SK-N-SH treated with all-trans-retinoic acid at 6 μM for 48 hours (cell line): ENCODE measurements at regions not wholly inside any gene's neighbourhood (a gene's known extent, or its start where the extent isn't known, plus 50 kb on each side); places are given as distances from the start of the nearest gene placed in this dataset.

Experiments used
- ATAC-seq: fragments of 200-7000 bp; cut with Tn5 transposase; 3 replicates; pipeline ENCODE4 v1.9.1; 2020; ENCODE audit warnings: mild to moderate bottlenecking, moderate library complexity
- BACH2 ChIP-seq: fragments of 250-450 bp; sonication (Bioruptor Pico); IDR thresholded peaks from 2 replicates; pipeline ENCODE4 v1.9.0; 2021; ENCODE audit warnings: mild to moderate bottlenecking, borderline replicate concordance
- CSDC2 ChIP-seq: fragments of 250-450 bp; sonication (Bioruptor Pico); IDR thresholded peaks from 2 replicates; pipeline ENCODE4 v1.5.0; 2020; ENCODE audit warnings: mild to moderate bottlenecking, moderate library complexity
- ESRRG ChIP-seq: fragments of 250-450 bp; sonication (Bioruptor Pico); IDR thresholded peaks from 2 replicates; pipeline ENCODE4 v1.6.1; 2021; ENCODE audit warnings: mild to moderate bottlenecking
- ISL1 ChIP-seq: fragments of 250-450 bp; sonication (Bioruptor Pico); IDR thresholded peaks from 2 replicates; pipeline ENCODE4 v2.1.2; 2022; ENCODE audit warnings: mild to moderate bottlenecking, moderate library complexity
- OSR1 ChIP-seq: fragments of 250-450 bp; sonication (Bioruptor Pico); IDR thresholded peaks from 2 replicates; pipeline ENCODE4 v1.8.0; 2022; ENCODE audit warnings: moderate library complexity, mild to moderate bottlenecking, inconsistent platforms
- PPARA ChIP-seq: fragments of 250-450 bp; sonication (Bioruptor Pico); IDR thresholded peaks from 2 replicates; pipeline ENCODE4 v1.5.0; 2020; ENCODE audit warnings: mild to moderate bottlenecking, borderline replicate concordance
- RARB ChIP-seq: fragments of 250-450 bp; sonication (Bioruptor Pico); IDR thresholded peaks from 2 replicates; pipeline ENCODE4 v1.8.0; 2021; ENCODE audit warnings: mild to moderate bottlenecking, moderate library complexity
- SNAI2 ChIP-seq: fragments of 250-450 bp; sonication (Bioruptor Pico); IDR thresholded peaks from 2 replicates; pipeline ENCODE4 v1.5.0; 2020; ENCODE audit warnings: mild to moderate bottlenecking, moderate library complexity
- TCF4 ChIP-seq: fragments of 250-450 bp; sonication (Bioruptor Pico); IDR thresholded peaks from 2 replicates; pipeline ENCODE4 v1.8.0; 2021; ENCODE audit warnings: mild to moderate bottlenecking, moderate library complexity, borderline replicate concordance
- TSHZ2 ChIP-seq: fragments of 250-450 bp; sonication (Bioruptor Pico); IDR thresholded peaks from 2 replicates; pipeline ENCODE4 v1.5.0; 2020; ENCODE audit warnings: mild to moderate bottlenecking, moderate library complexity
- ZC3H10 ChIP-seq: fragments of 250-450 bp; sonication (Bioruptor Pico); IDR thresholded peaks from 2 replicates; pipeline ENCODE4 v1.5.1; 2021; ENCODE audit warnings: mild to moderate bottlenecking, moderate library complexity
- ZFP3 ChIP-seq: fragments of 250-450 bp; sonication (Bioruptor Pico); IDR thresholded peaks from 2 replicates; pipeline ENCODE4 v1.5.0; 2020; ENCODE audit warnings: mild to moderate bottlenecking, moderate library complexity
- ZFP30 ChIP-seq: fragments of 450-650 bp; formaldehyde crosslinking; IDR thresholded peaks from 2 replicates; pipeline ENCODE4 v1.5.0; 2022; ENCODE audit warnings: mild to moderate bottlenecking, moderate library complexity
- ZNF565 ChIP-seq: fragments of 450-650 bp; formaldehyde crosslinking; conservative IDR thresholded peaks from 2 replicates; pipeline ENCODE4 v1.5.0; 2020; ENCODE audit warnings: low read depth, mild to moderate bottlenecking, moderate library complexity
- ZNF70 ChIP-seq: fragments of 450-650 bp; formaldehyde crosslinking; IDR thresholded peaks from 2 replicates; pipeline ENCODE4 v1.5.0; 2020; ENCODE audit warnings: mild to moderate bottlenecking, moderate library complexity
- ZNF8 ChIP-seq: fragments of 450-650 bp; formaldehyde crosslinking; IDR thresholded peaks from 2 replicates; pipeline ENCODE4 v1.5.0; 2020; ENCODE audit warnings: mild to moderate bottlenecking, moderate library complexity
- TF ChIP-seq, protein P1 (sequence below): fragments of 250-450 bp; sonication (Bioruptor Pico); IDR thresholded peaks from 2 replicates; pipeline ENCODE4 v1.8.0; 2021; ENCODE audit warnings: low read depth, mild to moderate bottlenecking, moderate library complexity, borderline replicate concordance
- TF ChIP-seq, protein P2 (sequence below): fragments of 250-450 bp; sonication (Bioruptor Pico); IDR thresholded peaks from 2 replicates; pipeline ENCODE4 v1.8.0; 2020; ENCODE audit warnings: mild to moderate bottlenecking, moderate library complexity, borderline replicate concordance
- TF ChIP-seq, protein P3 (sequence below): fragments of 250-450 bp; sonication (Bioruptor Pico); IDR thresholded peaks from 2 replicates; pipeline ENCODE4 v1.5.1; 2021; ENCODE audit warnings: mild to moderate bottlenecking, moderate library complexity
- TF ChIP-seq, protein P4 (sequence below): fragments of 250-450 bp; sonication (Bioruptor Pico); IDR thresholded peaks from 2 replicates; pipeline ENCODE4 v1.5.1; 2020; ENCODE audit warnings: low read depth, mild to moderate bottlenecking, moderate library complexity

DNA sequence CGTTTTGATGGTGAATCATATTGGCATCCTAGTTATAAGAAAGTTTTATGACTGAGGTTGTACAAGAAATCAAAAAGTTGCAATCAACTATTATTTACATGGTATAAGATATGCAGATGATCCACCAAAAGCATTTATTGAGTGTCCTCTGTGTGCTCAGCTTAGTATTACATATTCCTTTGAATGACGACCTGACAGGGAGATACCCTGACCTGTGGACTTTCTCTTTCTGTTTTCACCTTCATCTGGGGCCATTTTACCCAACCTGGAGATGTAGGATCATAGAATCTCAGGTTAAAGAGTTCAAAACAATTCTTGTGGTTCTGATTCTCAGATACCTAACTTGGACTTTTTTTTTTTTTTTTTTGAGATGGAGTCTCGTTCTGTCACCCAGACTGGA, 269.1 kb upstream of the SORCS1 start (continued):
- no peak for TF ChIP-seq ESRRG (CRISPR knock-in tag)
- TF ChIP-seq, protein P1, sequence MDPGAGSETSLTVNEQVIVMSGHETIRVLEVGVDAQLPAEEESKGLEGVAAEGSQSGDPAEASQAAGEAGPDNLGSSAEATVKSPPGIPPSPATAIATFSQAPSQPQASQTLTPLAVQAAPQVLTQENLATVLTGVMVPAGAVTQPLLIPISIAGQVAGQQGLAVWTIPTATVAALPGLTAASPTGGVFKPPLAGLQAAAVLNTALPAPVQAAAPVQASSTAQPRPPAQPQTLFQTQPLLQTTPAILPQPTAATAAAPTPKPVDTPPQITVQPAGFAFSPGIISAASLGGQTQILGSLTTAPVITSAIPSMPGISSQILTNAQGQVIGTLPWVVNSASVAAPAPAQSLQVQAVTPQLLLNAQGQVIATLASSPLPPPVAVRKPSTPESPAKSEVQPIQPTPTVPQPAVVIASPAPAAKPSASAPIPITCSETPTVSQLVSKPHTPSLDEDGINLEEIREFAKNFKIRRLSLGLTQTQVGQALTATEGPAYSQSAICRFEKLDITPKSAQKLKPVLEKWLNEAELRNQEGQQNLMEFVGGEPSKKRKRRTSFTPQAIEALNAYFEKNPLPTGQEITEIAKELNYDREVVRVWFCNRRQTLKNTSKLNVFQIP (CRISPR knock-in tag): no peak
- TF ChIP-seq ZNF8 (CRISPR knock-in tag): no peak
- no peak for TF ChIP-seq ISL1 (CRISPR knock-in tag)
- TF ChIP-seq, all 23 proteins: peak for 0

DNA sequence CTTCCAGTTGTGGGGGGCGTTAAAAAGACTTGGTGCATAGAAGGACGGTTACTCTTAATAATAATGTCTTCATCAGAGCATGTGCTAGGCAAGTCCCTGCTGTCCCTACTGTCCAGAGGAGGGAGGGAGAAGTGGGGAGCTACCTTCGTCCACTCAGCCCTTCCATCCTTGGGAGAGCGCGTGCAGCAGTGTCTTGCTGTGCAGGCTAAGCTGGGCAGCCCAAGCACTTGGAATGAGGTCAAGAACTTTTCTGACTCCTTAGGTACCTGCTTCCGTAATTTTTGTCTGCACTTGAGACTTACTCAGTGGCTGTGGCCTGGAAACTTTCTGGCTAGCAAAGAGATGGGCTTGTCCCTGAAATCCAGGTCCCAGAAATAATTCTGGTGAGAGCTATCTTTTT, 265.9 kb upstream of the SORCS1 start:
- TF ChIP-seq TCF4 (no peak), PPARA (CRISPR knock-in tag) (no peak), CSDC2 (CRISPR knock-in tag) (no peak), ZNF565 (CRISPR knock-in tag) (no peak), OSR1 (CRISPR knock-in tag) (no peak), ISL1 (CRISPR knock-in tag) (no peak)
- TF ChIP-seq, all 23 proteins: peak for 0
- no peak for ATAC-seq

DNA sequence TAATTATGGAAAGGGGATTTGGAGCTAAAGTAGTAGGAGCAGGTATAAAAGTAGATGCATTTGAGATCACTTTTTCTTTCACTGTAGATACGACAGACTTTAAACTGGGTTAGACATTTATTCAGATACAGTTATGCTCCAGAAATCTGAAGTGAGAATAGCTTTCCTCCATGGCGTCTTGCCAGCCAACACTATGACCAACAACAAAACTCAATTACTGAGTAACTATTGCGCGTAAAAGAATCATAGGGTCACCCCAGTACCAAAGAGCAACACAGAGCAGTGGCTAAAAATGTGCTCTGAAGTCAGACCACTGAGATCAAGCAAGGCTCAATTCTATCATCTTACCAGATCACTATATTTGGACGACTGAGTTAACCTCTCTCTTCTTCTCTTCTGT, 262.5 kb upstream of the SORCS1 start:
- no peak for TF ChIP-seq SNAI2 (CRISPR knock-in tag)
- TF ChIP-seq ZNF70 (CRISPR knock-in tag): no peak
- TF ChIP-seq ZFP30: no peak
- no peak for ATAC-seq

- TF ChIP-seq, protein P2, sequence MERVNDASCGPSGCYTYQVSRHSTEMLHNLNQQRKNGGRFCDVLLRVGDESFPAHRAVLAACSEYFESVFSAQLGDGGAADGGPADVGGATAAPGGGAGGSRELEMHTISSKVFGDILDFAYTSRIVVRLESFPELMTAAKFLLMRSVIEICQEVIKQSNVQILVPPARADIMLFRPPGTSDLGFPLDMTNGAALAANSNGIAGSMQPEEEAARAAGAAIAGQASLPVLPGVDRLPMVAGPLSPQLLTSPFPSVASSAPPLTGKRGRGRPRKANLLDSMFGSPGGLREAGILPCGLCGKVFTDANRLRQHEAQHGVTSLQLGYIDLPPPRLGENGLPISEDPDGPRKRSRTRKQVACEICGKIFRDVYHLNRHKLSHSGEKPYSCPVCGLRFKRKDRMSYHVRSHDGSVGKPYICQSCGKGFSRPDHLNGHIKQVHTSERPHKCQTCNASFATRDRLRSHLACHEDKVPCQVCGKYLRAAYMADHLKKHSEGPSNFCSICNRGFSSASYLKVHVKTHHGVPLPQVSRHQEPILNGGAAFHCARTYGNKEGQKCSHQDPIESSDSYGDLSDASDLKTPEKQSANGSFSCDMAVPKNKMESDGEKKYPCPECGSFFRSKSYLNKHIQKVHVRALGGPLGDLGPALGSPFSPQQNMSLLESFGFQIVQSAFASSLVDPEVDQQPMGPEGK (CRISPR knock-in tag): no peak
- TF ChIP-seq ISL1 (CRISPR knock-in tag) (no peak), ESRRG (CRISPR knock-in tag) (no peak), ZFP30 (no peak), BACH2 (CRISPR knock-in tag) (no peak), SNAI2 (CRISPR knock-in tag) (no peak), RARB (no peak), ZFP3 (CRISPR knock-in tag) (no peak), ZC3H10 (CRISPR knock-in tag) (no peak), ZNF565 (CRISPR knock-in tag) (no peak), TSHZ2 (CRISPR knock-in tag) (no peak), TCF4 (no peak), OSR1 (CRISPR knock-in tag) (no peak), PPARA (CRISPR knock-in tag) (no peak)
- TF ChIP-seq, protein P3, sequence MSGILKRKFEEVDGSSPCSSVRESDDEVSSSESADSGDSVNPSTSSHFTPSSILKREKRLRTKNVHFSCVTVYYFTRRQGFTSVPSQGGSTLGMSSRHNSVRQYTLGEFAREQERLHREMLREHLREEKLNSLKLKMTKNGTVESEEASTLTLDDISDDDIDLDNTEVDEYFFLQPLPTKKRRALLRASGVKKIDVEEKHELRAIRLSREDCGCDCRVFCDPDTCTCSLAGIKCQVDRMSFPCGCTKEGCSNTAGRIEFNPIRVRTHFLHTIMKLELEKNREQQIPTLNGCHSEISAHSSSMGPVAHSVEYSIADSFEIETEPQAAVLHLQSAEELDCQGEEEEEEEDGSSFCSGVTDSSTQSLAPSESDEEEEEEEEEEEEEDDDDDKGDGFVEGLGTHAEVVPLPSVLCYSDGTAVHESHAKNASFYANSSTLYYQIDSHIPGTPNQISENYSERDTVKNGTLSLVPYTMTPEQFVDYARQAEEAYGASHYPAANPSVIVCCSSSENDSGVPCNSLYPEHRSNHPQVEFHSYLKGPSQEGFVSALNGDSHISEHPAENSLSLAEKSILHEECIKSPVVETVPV (CRISPR knock-in tag): no peak
- TF ChIP-seq, protein P4, sequence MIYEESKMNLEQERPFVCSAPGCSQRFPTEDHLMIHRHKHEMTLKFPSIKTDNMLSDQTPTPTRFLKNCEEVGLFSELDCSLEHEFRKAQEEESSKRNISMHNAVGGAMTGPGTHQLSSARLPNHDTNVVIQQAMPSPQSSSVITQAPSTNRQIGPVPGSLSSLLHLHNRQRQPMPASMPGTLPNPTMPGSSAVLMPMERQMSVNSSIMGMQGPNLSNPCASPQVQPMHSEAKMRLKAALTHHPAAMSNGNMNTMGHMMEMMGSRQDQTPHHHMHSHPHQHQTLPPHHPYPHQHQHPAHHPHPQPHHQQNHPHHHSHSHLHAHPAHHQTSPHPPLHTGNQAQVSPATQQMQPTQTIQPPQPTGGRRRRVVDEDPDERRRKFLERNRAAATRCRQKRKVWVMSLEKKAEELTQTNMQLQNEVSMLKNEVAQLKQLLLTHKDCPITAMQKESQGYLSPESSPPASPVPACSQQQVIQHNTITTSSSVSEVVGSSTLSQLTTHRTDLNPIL: no peak
- TF ChIP-seq, protein P1 (CRISPR knock-in tag): no peak
- TF ChIP-seq, all 23 proteins: peak for 0
- no peak for ATAC-seq
Observed at GRCh38 chr10:107425931-107426553, 261.5 kb upstream of the SORCS1 start.
